ENCODE measurements at regions not wholly inside any gene's neighbourhood (a gene's known extent, or its start where the extent isn't known, plus 50 kb on each side); places are given as distances from the start of the nearest gene placed in this dataset.

DNA sequence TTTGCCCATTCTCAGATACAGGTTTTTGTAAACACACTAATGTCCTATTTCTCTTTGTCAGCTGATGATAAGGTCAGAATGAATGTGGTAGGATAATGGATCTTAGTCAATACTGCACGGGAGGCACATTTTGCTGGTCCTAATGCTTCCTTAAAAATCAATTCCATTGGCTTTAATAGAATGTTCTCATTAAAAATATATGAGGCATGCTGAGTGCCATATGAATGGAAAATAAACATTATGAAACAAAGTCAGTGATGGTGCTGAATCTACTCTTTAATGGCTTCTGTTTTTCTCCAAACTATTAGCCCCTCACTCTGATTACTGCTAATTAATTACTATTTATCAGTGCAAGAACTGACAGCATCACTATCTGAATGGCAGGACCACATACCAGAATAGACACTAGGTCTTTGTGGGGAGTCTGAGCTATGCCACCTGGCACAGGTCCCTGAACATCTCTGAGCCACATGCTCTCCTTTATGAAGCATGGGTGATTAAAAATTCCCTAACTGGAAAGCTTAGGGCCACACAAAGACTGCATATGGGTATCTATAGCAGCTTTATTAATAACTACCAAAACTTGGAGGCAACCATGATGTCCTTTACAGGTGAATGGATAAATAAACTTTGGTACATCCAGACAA is 278.9 kb downstream of the MEX3B start:
- TF ChIP-seq POLR2AphosphoS5 (IDR thresholded peaks at IDR 0.05; ENCODE audit: low read depth, low read length) = no peak
- no peak for TF ChIP-seq SIN3A (IDR thresholded peaks at IDR 0.05; ENCODE audit: borderline replicate concordance, insufficient read depth, low read length)
- no peak for TF ChIP-seq FOXP2 (optimal IDR thresholded peaks at IDR 0.05; ENCODE audit: borderline replicate concordance, extremely low read depth, extremely low read length, insufficient read depth)
- TF ChIP-seq TAF1 (IDR thresholded peaks at IDR 0.05; ENCODE audit: borderline replicate concordance, insufficient read depth, low read length) = no peak
- TF ChIP-seq REST (IDR thresholded peaks at IDR 0.05; ENCODE audit: insufficient read depth in 1 of 2, low read depth in 2 of 2, low read length in 2 of 2) = no peak

- TF ChIP-seq FOXP2 (optimal IDR thresholded peaks at IDR 0.05; ENCODE audit: borderline replicate concordance, extremely low read depth, extremely low read length, insufficient read depth) (no peak), SIN3A (IDR thresholded peaks at IDR 0.05; ENCODE audit: borderline replicate concordance, insufficient read depth, low read length) (no peak), REST (IDR thresholded peaks at IDR 0.05; ENCODE audit: insufficient read depth in 1 of 2, low read depth in 2 of 2, low read length in 2 of 2) (no peak), POLR2AphosphoS5 (IDR thresholded peaks at IDR 0.05; ENCODE audit: low read depth, low read length) (no peak), TAF1 (IDR thresholded peaks at IDR 0.05; ENCODE audit: borderline replicate concordance, insufficient read depth, low read length) (no peak)
Measured at GRCh38 chr15:81765816-81766215, 280.0 kb downstream of the MEX3B start.

DNA sequence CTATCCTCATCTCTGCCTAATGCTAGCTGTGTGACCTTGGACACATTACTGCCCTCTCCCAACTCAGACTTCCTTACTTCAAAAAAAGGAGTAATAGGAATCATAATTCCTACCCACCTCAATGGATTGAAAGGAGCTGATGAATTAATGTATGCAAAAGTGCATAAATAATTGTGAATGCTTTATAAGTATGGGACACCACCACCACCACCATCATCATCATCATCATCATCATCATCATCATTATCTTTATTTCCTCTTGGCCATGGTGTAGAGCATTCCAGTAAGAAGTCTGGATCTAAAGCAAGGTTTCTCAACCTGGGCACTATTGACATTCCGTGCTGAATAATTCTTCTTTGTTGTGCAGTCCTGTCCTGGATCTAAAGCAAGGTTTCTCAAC is 282.5 kb downstream of the MEX3B start:
- no peak for TF ChIP-seq POLR2AphosphoS5 (IDR thresholded peaks at IDR 0.05; ENCODE audit: low read depth, low read length)
- no peak for TF ChIP-seq TAF1 (IDR thresholded peaks at IDR 0.05; ENCODE audit: borderline replicate concordance, insufficient read depth, low read length)
- no peak for TF ChIP-seq REST (IDR thresholded peaks at IDR 0.05; ENCODE audit: insufficient read depth in 1 of 2, low read depth in 2 of 2, low read length in 2 of 2)
- no peak for TF ChIP-seq FOXP2 (optimal IDR thresholded peaks at IDR 0.05; ENCODE audit: borderline replicate concordance, extremely low read depth, extremely low read length, insufficient read depth)
- no peak for TF ChIP-seq SIN3A (IDR thresholded peaks at IDR 0.05; ENCODE audit: borderline replicate concordance, insufficient read depth, low read length)

DNA sequence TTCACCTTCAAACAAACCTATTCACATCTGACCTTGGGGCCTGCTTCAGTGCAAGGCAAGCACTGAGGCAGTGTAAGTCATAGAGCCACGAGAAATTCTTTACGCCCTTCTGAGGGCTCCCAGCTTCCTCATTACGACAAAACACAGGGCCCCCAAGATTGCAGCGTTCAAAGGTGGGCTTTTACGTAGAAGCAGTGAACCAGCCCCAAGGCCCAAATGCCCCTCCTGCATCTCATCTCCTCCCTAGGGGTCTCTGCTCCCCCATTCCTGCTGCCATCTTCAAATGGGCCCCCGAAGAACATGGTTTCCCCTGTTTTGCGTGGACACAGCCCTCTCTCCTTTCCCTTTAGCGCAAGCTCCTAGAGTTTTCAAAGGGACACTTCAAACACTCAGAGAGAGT is 285.1 kb downstream of the MEX3B start:
- TF ChIP-seq POLR2AphosphoS5 (IDR thresholded peaks at IDR 0.05; ENCODE audit: low read depth, low read length) (no peak), REST (IDR thresholded peaks at IDR 0.05; ENCODE audit: insufficient read depth in 1 of 2, low read depth in 2 of 2, low read length in 2 of 2) (no peak), SIN3A (IDR thresholded peaks at IDR 0.05; ENCODE audit: borderline replicate concordance, insufficient read depth, low read length) (no peak), TAF1 (IDR thresholded peaks at IDR 0.05; ENCODE audit: borderline replicate concordance, insufficient read depth, low read length) (no peak), FOXP2 (optimal IDR thresholded peaks at IDR 0.05; ENCODE audit: borderline replicate concordance, extremely low read depth, extremely low read length, insufficient read depth) (no peak)

Data from PFSK-1 (cell line).